ENCODE measurements at regions not wholly inside any gene's neighbourhood (a gene's known extent, or its start where the extent isn't known, plus 50 kb on each side); places are given as distances from the start of the nearest gene placed in this dataset.
A peak's percentile ranks its signal among the peaks of the same experiment; 100 is the strongest.

- Mint-ChIP-seq H3K27me3 (ENCODE audit: insufficient read depth, unreplicated experiment) (peaks cover 49% of the 10 kb centered on the region), H3K4me1 (ENCODE audit: insufficient read depth, unreplicated experiment) (no peaks in the 10 kb centered on the region), H3K4me3 (ENCODE audit: unreplicated experiment) (no peak overlapping the region), H3K9me3 (ENCODE audit: unreplicated experiment) (no peaks in the 10 kb centered on the region), H3K27ac (ENCODE audit: low read depth, unreplicated experiment) (no peak overlapping the region), H3K36me3 (ENCODE audit: insufficient read depth, unreplicated experiment) (no peaks in the 10 kb centered on the region)
- ChIA-PET CTCF (no interaction called here), POLR2A (interaction anchor here (0.7 kb wide), 1 partner anchor 439 kb away, joined by 3 read pairs; no protein-coding TSS in a partner anchor)
- TF ChIP-seq CTCF (IDR thresholded peaks at IDR 0.05; ENCODE audit: unreplicated experiment), result no peak
- BruUV-seq (replicated peaks), result no TSS peak
- intact Hi-C loops (cut with micrococcal nuclease), result no loop called here
- DNase-seq (ENCODE audit: unreplicated experiment), result no peak
Observed at GRCh38 chr4:180169966-180170365, 2073.2 kb upstream of the TENM3 start.

GRCh38 chr4:180179146-180179545, 2064.1 kb upstream of the TENM3 start:
- intact Hi-C loops (cut with micrococcal nuclease), result loop anchor here (5.0 kb wide), 1 partner anchor 47 kb away; no protein-coding TSS in a partner anchor
- no TSS peak for BruUV-seq (replicated peaks)
- Mint-ChIP-seq H3K9me3 (ENCODE audit: unreplicated experiment) (no peaks in the 10 kb centered on the region), H3K27ac (ENCODE audit: low read depth, unreplicated experiment) (no peak overlapping the region), H3K27me3 (ENCODE audit: insufficient read depth, unreplicated experiment) (peaks cover 13% of the 10 kb centered on the region), H3K36me3 (ENCODE audit: insufficient read depth, unreplicated experiment) (no peaks in the 10 kb centered on the region), H3K4me1 (ENCODE audit: insufficient read depth, unreplicated experiment) (no peaks in the 10 kb centered on the region), H3K4me3 (ENCODE audit: unreplicated experiment) (no peak overlapping the region)
- CTCF ChIA-PET, result interaction anchor here (0.7 kb wide), 1 partner anchor 1082 kb away, joined by 3 read pairs; no protein-coding TSS in a partner anchor
- POLR2A ChIA-PET, result no interaction called here
- TF ChIP-seq CTCF (IDR thresholded peaks at IDR 0.05; ENCODE audit: unreplicated experiment), result no peak
- no peak for DNase-seq (ENCODE audit: unreplicated experiment)

- H3K27ac Mint-ChIP-seq (ENCODE audit: low read depth, unreplicated experiment), result no peak overlapping the region
Observed at GRCh38 chr4:180189666-180190065, 2053.5 kb upstream of the TENM3 start.

GRCh38 chr4:180190382-180190781, 2052.8 kb upstream of the TENM3 start:
- no peak overlapping the region for H3K27ac Mint-ChIP-seq (ENCODE audit: low read depth, unreplicated experiment)
- intact Hi-C loops (cut with micrococcal nuclease), result no loop called here
- no peaks in the 10 kb centered on the region for H3K27me3 Mint-ChIP-seq (ENCODE audit: insufficient read depth, unreplicated experiment)
- no peaks in the 10 kb centered on the region for H3K36me3 Mint-ChIP-seq (ENCODE audit: insufficient read depth, unreplicated experiment)
- peak; percentile 11 for DNase-seq (ENCODE audit: unreplicated experiment)
- POLR2A ChIA-PET, result no interaction called here
- no peak overlapping the region for H3K4me3 Mint-ChIP-seq (ENCODE audit: unreplicated experiment)
- H3K9me3 Mint-ChIP-seq (ENCODE audit: unreplicated experiment), result no peaks in the 10 kb centered on the region
- no peaks in the 10 kb centered on the region for H3K4me1 Mint-ChIP-seq (ENCODE audit: insufficient read depth, unreplicated experiment)
- no TSS peak for BruUV-seq (replicated peaks)
- CTCF ChIA-PET, result no interaction called here
- no peak for TF ChIP-seq CTCF (IDR thresholded peaks at IDR 0.05; ENCODE audit: unreplicated experiment)

More at GRCh38 chr4:180189666-180190065, 2053.5 kb upstream of the TENM3 start:
- DNase-seq (ENCODE audit: unreplicated experiment), result no peak
- Mint-ChIP-seq H3K27me3 (ENCODE audit: insufficient read depth, unreplicated experiment) (no peaks in the 10 kb centered on the region), H3K36me3 (ENCODE audit: insufficient read depth, unreplicated experiment) (no peaks in the 10 kb centered on the region), H3K9me3 (ENCODE audit: unreplicated experiment) (no peaks in the 10 kb centered on the region), H3K4me1 (ENCODE audit: insufficient read depth, unreplicated experiment) (no peaks in the 10 kb centered on the region), H3K4me3 (ENCODE audit: unreplicated experiment) (no peak overlapping the region)
- intact Hi-C loops (cut with micrococcal nuclease), result no loop called here
- ChIA-PET CTCF (no interaction called here), POLR2A (no interaction called here)
- no TSS peak for BruUV-seq (replicated peaks)
- no peak for TF ChIP-seq CTCF (IDR thresholded peaks at IDR 0.05; ENCODE audit: unreplicated experiment)
